Stimulated activated CD4-positive, alpha-beta T cell treated with anti-CD3 and anti-CD28 coated beads, Interleukin-4, amount 100 ng/mL, for 4 hours (primary cell): ENCODE measurements at regions not wholly inside any gene's neighbourhood (a gene's known extent, or its start where the extent isn't known, plus 50 kb on each side); places are given as distances from the start of the nearest gene placed in this dataset.

Experiments
- DNase-seq, 2 experiments: peaks; one replicate each; pipeline ENCODE4 v3.0.0-alpha.2; 2020

DNA sequence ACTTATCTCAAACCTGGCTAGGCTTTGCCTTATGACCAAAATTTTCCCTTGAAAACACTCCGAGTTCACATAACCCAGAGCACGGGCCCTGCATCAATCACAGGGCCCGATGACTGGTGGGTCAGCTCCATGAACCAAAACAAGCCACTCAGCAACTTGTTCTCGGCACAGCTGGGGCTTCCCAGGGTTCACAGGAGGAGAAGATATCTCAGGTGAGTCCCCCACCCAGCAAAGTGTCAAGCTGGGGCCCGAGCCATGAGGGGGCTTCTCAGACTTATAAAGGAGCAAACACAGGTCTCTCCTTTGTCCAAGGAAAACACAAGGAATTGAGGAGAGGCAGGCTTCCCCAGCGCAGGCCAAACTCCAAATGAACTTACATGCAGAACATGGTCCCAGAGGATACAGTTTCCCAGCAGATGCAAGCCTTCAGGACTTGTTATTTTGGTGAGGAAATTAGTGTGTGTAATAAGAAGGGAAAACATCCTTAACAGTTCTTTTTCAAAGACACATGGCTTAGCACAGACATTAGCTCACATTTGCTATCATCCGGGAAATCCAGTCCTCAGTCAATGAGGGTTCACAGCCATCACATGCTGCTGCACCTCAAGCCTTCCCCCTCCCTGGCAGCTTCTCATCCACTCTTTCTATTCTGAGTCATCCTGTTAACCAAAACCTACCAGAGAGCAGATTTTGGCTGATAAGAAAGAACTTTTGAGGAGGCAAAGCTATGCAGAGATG is 98.1 kb upstream of the NFIA start:
- no peak for DNase-seq

- no peak for DNase-seq
Observed at GRCh38 chr1:60983701-60984061, 98.7 kb upstream of the NFIA start.

DNA sequence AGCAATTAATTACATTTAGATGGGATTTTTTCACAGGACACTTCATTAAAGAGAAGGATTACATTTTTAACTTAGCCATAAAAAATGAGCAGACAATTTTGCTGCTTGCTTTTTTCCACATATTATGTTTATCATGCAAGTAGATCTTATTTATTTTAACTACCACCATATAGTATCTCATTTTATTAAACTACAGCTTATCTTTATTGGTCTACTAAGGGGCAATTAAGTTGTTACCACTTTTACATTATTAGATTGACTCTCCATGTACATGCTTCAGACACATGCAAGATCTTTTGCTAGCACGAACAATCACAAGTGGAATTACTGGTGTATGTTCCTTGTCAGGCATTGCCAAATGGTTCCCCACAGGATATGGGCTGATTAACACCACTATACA is 99.8 kb upstream of the NFIA start:
- DNase-seq, result no peak

DNA sequence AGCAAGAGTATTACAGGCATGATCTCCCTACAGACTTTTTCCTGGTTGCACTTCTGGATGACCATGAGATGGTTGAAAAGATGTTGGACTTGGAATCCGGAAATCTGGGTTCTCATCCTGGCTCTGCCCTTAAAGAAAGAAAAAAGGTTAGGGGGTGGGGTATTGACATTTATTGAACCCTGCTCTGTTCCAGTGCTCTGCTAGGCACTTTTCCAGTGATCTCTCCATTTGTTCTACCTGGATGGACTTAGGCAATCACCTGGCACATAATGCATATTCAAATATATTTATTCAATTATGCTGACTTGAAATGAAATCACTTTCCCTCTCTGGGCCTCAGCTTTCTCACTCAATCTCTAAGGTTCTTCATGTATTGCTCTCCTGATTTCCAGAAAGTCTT is 101.0 kb upstream of the NFIA start:
- DNase-seq, result no peak

GRCh38 chr1:60978421-60979357 is 103.7 kb upstream of the NFIA start:
- peak in 1 of 2 experiments; percentile 2 for DNase-seq

- no peak for DNase-seq
Observed at GRCh38 chr1:60977661-60978060, 104.7 kb upstream of the NFIA start.

- DNase-seq, result no peak
Observed at GRCh38 chr1:60974524-60975372, 107.6 kb upstream of the NFIA start.

DNA sequence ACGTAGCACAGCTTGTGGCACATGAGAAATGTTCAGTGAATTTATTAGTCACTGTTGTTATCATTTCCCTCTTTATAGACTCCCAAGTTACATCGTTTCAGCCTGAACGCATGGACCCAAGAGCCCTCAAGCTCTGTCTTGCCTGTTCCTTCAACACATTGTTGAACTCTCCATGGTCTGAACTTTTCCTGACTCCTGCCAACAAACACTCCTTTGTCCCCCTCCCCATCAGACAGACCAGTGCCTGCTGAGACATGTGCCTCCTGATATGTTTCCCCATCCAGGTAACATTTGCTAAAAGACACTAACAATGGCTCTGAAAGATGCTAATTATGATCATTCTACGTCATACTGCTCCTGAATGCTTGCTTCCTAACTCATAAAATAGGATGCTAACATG is 108.7 kb upstream of the NFIA start:
- no peak for DNase-seq

DNA sequence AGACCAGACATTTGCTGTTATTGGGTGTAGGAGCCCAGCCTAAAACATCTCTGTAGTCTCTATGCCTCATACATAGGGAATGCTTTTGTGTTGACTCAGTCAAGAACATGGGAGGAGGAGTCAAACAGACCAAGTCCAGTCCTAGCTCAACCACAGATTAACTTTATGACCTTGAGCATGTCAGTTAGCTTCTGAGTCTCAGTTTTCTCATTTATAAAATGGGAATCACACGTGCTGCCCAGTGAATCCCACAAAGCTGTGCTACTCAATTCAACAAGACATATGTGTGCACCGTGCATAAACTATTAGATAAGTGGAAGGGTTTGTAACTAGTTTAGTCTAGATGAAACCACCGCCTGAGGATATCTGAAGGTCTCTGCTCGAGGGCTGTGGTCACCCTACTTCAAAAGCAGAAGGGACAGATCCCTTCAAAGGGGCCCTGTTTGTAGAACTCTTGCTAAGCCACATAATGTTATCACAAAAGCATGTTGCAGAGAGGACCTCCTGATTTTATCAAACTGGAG is 109.5 kb upstream of the NFIA start:
- DNase-seq, result no peak

DNA sequence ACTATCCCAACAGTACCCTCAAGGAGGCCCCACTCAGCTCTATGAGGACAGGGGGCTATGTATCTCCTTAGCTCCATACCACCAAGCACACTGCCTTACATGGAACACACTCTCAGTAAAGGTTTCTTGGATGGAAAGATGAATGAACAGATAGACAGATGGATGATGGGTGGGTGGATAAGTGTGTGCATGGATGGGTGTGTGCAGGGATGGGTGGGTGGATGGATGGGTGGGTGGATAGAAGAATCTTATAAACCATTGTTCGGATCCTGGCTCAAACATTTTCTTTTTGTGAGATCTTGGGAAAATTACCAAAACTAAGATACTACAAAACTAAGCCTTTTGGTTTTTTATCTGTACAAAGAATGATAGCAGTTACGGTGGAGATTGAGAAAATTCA is 111.0 kb upstream of the NFIA start:
- no peak for DNase-seq

DNA sequence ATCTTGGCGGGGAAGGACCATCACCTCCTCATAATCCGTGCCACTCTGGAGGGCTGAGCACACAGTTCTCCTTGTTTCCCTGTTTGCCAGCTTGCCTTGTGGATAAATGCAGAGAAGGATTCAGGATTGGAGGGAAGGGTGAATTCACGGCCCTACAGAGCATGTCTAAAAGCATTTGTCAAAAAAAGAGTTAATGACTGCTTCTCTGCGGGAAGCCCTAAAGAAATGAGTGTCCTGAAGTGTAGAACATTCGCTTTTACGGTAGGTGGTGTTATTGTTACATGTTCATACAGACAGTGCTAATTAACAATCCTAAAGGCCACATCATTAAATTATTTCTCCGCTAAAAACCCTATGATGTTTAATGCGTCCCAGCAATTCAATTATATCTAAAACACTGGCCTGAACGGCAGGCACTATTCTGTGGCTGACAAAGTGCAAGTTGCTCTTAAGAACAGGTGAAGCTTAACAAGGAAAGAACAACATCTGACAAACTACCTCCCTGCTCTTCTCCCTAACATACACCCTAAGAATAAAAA is 112.3 kb upstream of the NFIA start:
- no peak for DNase-seq

GRCh38 chr1:60965280-60965854 is 117.0 kb upstream of the NFIA start:
- DNase-seq, result no peak

GRCh38 chr1:60963167-60963940 is 119.0 kb upstream of the NFIA start:
- DNase-seq, result no peak

GRCh38 chr1:60960891-60961461 is 121.4 kb upstream of the NFIA start:
- DNase-seq, result no peak

- DNase-seq, result no peak
Observed at GRCh38 chr1:60959701-60960100, 122.7 kb upstream of the NFIA start.

GRCh38 chr1:60958001-60958400 is 124.4 kb upstream of the NFIA start:
- no peak for DNase-seq

GRCh38 chr1:60956520-60956919 is 125.8 kb upstream of the NFIA start:
- no peak for DNase-seq

DNA sequence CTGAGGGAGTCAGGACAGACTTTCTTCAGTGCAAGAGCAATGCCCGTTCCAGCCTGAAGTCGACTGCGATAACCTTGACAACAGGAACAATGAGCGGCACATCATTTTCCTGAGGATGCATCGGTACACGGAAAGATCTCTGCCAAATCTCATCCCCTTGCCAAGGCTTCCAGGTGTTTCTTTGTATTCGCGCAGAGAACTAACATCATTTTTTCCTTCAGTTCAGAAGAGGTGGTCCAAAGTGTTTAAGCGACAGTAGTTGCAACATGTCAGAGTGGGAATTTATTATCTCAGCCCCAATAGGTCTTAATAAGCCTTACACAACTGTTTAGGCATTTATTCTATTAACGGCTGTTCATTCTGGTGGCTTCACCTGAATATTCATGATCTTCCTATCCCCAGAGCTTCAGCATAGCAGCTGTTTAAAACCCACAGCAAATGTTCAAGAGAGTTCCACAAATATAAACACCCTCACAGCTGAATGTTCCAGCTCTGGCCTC is 129.7 kb upstream of the NFIA start:
- no peak for DNase-seq

DNA sequence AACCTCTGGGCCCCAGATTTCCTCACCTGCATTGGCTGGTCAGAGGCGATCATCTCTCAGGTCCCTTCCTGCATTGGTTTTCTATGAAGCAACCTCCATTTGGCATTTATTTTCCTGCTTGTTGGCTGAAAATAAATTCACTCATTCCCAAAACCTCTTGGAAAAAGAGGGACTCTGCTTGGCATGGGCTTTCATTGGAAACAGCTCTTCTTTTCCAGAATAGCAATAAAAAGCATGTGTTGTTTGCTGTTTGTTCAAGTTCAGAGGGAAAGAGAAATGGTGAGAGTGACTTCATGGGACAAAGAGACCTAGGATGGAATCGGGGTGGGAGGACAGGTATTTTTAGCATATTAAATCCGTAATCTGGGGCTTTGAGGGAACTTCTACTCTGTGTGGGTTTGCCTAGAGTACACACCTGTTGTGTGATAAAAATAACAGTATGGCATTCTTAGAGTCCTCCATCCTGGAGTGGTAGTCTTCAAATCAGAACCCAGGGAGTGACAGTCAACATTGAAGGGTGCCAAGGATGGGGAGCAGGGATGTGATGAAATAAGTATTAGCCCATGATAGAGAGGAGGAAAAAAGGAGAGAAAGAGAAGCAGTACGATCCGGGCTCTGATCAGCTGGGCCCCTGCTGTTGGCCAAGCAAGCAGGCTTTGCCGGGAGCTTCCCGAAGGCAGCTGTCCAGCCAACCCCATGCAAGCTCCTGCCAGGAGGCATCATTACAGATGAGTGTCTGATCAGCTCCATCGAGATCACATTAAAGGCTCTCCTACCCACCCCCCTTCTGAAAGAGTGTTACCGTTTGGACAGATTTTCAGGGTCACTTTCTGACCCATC is 131.9 kb upstream of the NFIA start:
- no peak for DNase-seq

- DNase-seq, result no peak
Observed at GRCh38 chr1:60949826-60950197, 132.5 kb upstream of the NFIA start.
